ENCODE measurements at regions not wholly inside any gene's neighbourhood (a gene's known extent, or its start where the extent isn't known, plus 50 kb on each side); places are given as distances from the start of the nearest gene placed in this dataset.

GRCh38 chr1:29774355-29774754, 538.0 kb downstream of the PTPRU start:
- TF ChIP-seq POLR2AphosphoS5 (IDR thresholded peaks at IDR 0.05; ENCODE audit: low read depth, low read length) (no peak), SIN3A (IDR thresholded peaks at IDR 0.05; ENCODE audit: borderline replicate concordance, insufficient read depth, low read length) (no peak)

All from PFSK-1 (cell line).